K562 (cell line): ENCODE measurements at regions not wholly inside any gene's neighbourhood (a gene's known extent, or its start where the extent isn't known, plus 50 kb on each side); places are given as distances from the start of the nearest gene placed in this dataset.

ENCODE experiments used
- ATAC-seq: fragments of 200-7000 bp; cut with Tn5 transposase; 3 replicates; pipeline ENCODE4 v1.9.1; 2020; ENCODE audit warnings: moderate library complexity
- BruUV-seq: library from RNA; stranded (reverse); fragments of 400-500 nt; replicated peaks from 2 replicates; lab custom pipeline; 2021; lab: Mats Ljungman, UMichigan
- CTCF ChIA-PET: fragments of 300-600 bp; formaldehyde crosslinking; extraction: SDS; loops from one replicate; lab custom pipeline; 2021; ENCODE audit warnings: low intra/inter-chr PET ratio; lab: Yijun Ruan, JAX
- POLR2A ChIA-PET: fragments of 300-600, 350-650 bp; sonication (Branson Sonifier 250); formaldehyde crosslinking; extraction: SDS; loops from one replicate; lab custom pipeline; 2021; ENCODE audit warnings: antibody characterized with exemption, inconsistent platforms; lab: Yijun Ruan, JAX
- DNase-seq, 4 experiments: peaks; one replicate each; pipeline versions ENCODE4 v3.0.0 to v3.0.0-alpha.2; 2011 to 2018; ENCODE audit warnings: low spot score in 3 of 4, mixed read lengths in 3 of 4; ENCODE audit errors: extremely low read depth in 1 of 4
- FAIRE-seq: peaks from 2 replicates; lab custom pipeline; 2011; peaks lifted over from hg19 to GRCh38; lab: Jason Lieb, UNC
- H2AFZ ChIP-seq: 2 replicates; pipeline ENCODE4 v1.6.0; 2011; ENCODE audit warnings: low read depth, low read length, control low read depth, inconsistent platforms
- H3K27ac ChIP-seq: fragments of 200-600 bp; 3 replicates; pipeline ENCODE4 v1.8.0; 2011; ENCODE audit warnings: low read depth, mild to moderate bottlenecking, control low read depth, inconsistent platforms, low read length, moderate library complexity, mixed read lengths; ENCODE audit errors: extremely low read depth
- H3K27me3 ChIP-seq, 2 experiments: fragments of 300-600 bp in 1 of 2; 2 replicates in 1 of 2; 3 replicates in 1 of 2; pipeline versions ENCODE4 v1.6.0 to v1.8.0; 2011; ENCODE audit warnings: inconsistent platforms in 2 of 2, low read length in 2 of 2, mild to moderate bottlenecking in 1 of 2, mixed read lengths in 1 of 2, moderate library complexity in 1 of 2; ENCODE audit not compliant: control insufficient read depth in 2 of 2, insufficient read depth in 2 of 2
- H3K36me3 ChIP-seq: fragments of 300-600 bp; 3 replicates; pipeline ENCODE4 v1.8.0; 2011; ENCODE audit warnings: mild to moderate bottlenecking, low read length, inconsistent platforms; ENCODE audit not compliant: control insufficient read depth, insufficient read depth
- H3K4me1 ChIP-seq, 2 experiments: fragments of 200-600 bp in 1 of 2; replicated peaks in 1 of 2; 2 replicates in 1 of 2; 3 replicates in 1 of 2; pipeline versions ENCODE4 v1.5.1 to v1.8.0; 2011; ENCODE audit warnings: inconsistent platforms in 2 of 2, low read length in 2 of 2, mild to moderate bottlenecking in 1 of 2, mixed read lengths in 1 of 2, moderate library complexity in 1 of 2; ENCODE audit not compliant: control insufficient read depth in 2 of 2, insufficient read depth in 2 of 2
- H3K4me2 ChIP-seq: 2 replicates; pipeline ENCODE4 v1.6.1; 2011; ENCODE audit warnings: low read length, control low read depth, inconsistent platforms, mixed read lengths; ENCODE audit not compliant: insufficient read depth
- H3K4me3 ChIP-seq: fragments of 200-600 bp; sonication (generic), shearing (Covaris generic); 2 replicates; pipeline ENCODE4 v1.5.1; 2016; ENCODE audit warnings: control low read depth, inconsistent platforms
- H3K79me2 ChIP-seq: fragments of 200-600 bp; 3 replicates; pipeline ENCODE4 v1.8.0; 2011; ENCODE audit warnings: low read length, inconsistent platforms; ENCODE audit not compliant: control insufficient read depth, insufficient read depth
- H3K9ac ChIP-seq, 2 experiments: 2 replicates each; pipeline versions ENCODE4 v1.6.0 to v1.6.1; 2011; ENCODE audit warnings: low read depth in 2 of 2, low read length in 2 of 2, control low read depth in 1 of 2, inconsistent platforms in 1 of 2, mild to moderate bottlenecking in 1 of 2, mixed read lengths in 1 of 2; ENCODE audit not compliant: insufficient read depth in 1 of 2
- H3K9me1 ChIP-seq: one replicate; pipeline ENCODE4 v1.6.0; 2011; ENCODE audit warnings: inconsistent platforms, mild to moderate bottlenecking, low read length, moderate library complexity; ENCODE audit not compliant: control insufficient read depth, insufficient read depth
- H3K9me3 ChIP-seq: replicated peaks from 2 replicates; pipeline ENCODE4 v1.5.1; 2011; ENCODE audit warnings: low read depth, low read length, inconsistent platforms; ENCODE audit not compliant: control insufficient read depth, insufficient read depth
- H4K20me1 ChIP-seq: replicated peaks from 2 replicates; pipeline ENCODE4 v1.6.1; 2011; ENCODE audit warnings: low read length, inconsistent platforms, mixed read lengths; ENCODE audit not compliant: control insufficient read depth, insufficient read depth
- CHD2 ChIP-seq: IDR thresholded peaks from 2 replicates; pipeline ENCODE4 v1.6.1; 2011; ENCODE audit warnings: low read depth, low read length
- ETV1 ChIP-seq: fragments of 450-650 bp; conservative IDR thresholded peaks from 2 replicates; pipeline ENCODE4 v1.6.1; 2016; ENCODE audit warnings: missing genetic modification characterization, control low read depth, low read depth, missing compliant biosample characterization
- FOXO4 ChIP-seq: fragments of 450-650 bp; formaldehyde crosslinking; IDR thresholded peaks from 2 replicates; pipeline ENCODE4 v1.4.0; 2020; ENCODE audit warnings: mild to moderate bottlenecking, moderate library complexity
- KAT7 ChIP-seq: sonication (generic); formaldehyde crosslinking; IDR thresholded peaks from 2 replicates; pipeline ENCODE4 v1.8.0; 2022; ENCODE audit warnings: missing genetic modification reagents, mild to moderate bottlenecking, borderline replicate concordance
- MAFK ChIP-seq: IDR thresholded peaks from 2 replicates; pipeline ENCODE4 v1.6.1; 2011; ENCODE audit warnings: low read length, improper control_type of control experiment
- MYC ChIP-seq, 2 experiments: fragments of 250-450 bp in 1 of 2; sonication (Bioruptor Pico) in 1 of 2; IDR thresholded peaks; 2 replicates each; pipeline versions ENCODE4 v1.5.1 to v1.6.1; 2012 to 2021; ENCODE audit warnings: low read depth in 2 of 2, borderline replicate concordance in 1 of 2, improper control_type of control experiment in 1 of 2, low read length in 1 of 2, mild to moderate bottlenecking in 1 of 2, moderate library complexity in 1 of 2
- NCOA2 ChIP-seq, 2 experiments: fragments of 450-650 bp; IDR thresholded peaks; 2 replicates each; pipeline ENCODE4 v1.6.1; 2018; ENCODE audit warnings: mild to moderate bottlenecking in 2 of 2, moderate library complexity in 1 of 2; ENCODE audit not compliant: partially characterized antibody in 2 of 2
- NFIC ChIP-seq: fragments of 450-650 bp; IDR thresholded peaks from 2 replicates; pipeline ENCODE4 v1.6.1; 2017; ENCODE audit warnings: mild to moderate bottlenecking, inconsistent platforms
- SRSF1 ChIP-seq: fragments of 200-400 bp; formaldehyde crosslinking; IDR thresholded peaks from 2 replicates; pipeline ENCODE4 v1.6.1; 2017; ENCODE audit warnings: mild to moderate bottlenecking, low read depth, low read length, moderate library complexity
- ZBTB34 ChIP-seq: fragments of 250-450 bp; sonication (Bioruptor Pico); IDR thresholded peaks from 2 replicates; pipeline ENCODE4 v1.8.0; 2021; ENCODE audit warnings: mild to moderate bottlenecking, moderate library complexity
- ZKSCAN1 ChIP-seq: fragments of 150-350 bp; IDR thresholded peaks from 2 replicates; pipeline ENCODE4 v1.6.1; 2016; ENCODE audit warnings: low read depth, low read length
- ZNF57 ChIP-seq: fragments of 450-650 bp; formaldehyde crosslinking; IDR thresholded peaks from 2 replicates; pipeline ENCODE4 v1.4.0; 2020; ENCODE audit warnings: mild to moderate bottlenecking, moderate library complexity
- ZNF766 ChIP-seq: fragments of 200-800 bp; sonication (Bioruptor generic); conservative IDR thresholded peaks from 2 replicates; pipeline ENCODE4 v1.6.1; 2016; ENCODE audit warnings: missing genetic modification characterization, missing compliant biosample characterization
- WGBS: fragments of 100-300 bp; shearing (Covaris generic); methylation state at CpG from one replicate; pipeline ENCODE4 v1.1.6; 2016; ENCODE audit warnings: low coverage, mixed read lengths; ENCODE audit not compliant: insufficient coverage; ENCODE audit errors: missing lambda C conversion rate; 5-methylcytosine and 5-hydroxymethylcytosine counted together
- in situ Hi-C: fragments of 300-500 bp; cut with MboI; formaldehyde crosslinking; loops from 4 replicates; pipeline ENCODE4 v1.15.0; 2018; ENCODE audit warnings: inconsistent platforms, mixed read lengths
- intact Hi-C: fragments of 100-400 bp; cut with micrococcal nuclease; formaldehyde crosslinking; loops from 2 replicates; pipeline ENCODE4 v1.14.2; 2022

GRCh38 chr1:189811960-189812359 lies 665.7 kb downstream of the BRINP3 start:
- Histone ChIP-seq H3K27me3 (no peaks in the 10 kb centered on the region), H3K9me1 (no peaks in the 10 kb centered on the region), H3K4me2 (no peak overlapping the region), H3K4me3 (no peak overlapping the region), H3K9ac (no peak overlapping the region), H3K79me2 (no peaks in the 10 kb centered on the region), H4K20me1 (no peaks in the 10 kb centered on the region), H3K36me3 (no peaks in the 10 kb centered on the region), H3K9me3 (no peaks in the 10 kb centered on the region), H3K4me1 (no peaks in the 10 kb centered on the region), H3K27ac (no peak overlapping the region), H2AFZ (no peak overlapping the region)
- 0% methylated on average over 2 of the region's 2 CpGs for WGBS
- POLR2A ChIA-PET = interaction anchor here (0.6 kb wide), 1 partner anchor 138 kb away, joined by 3 read pairs; no protein-coding TSS in a partner anchor
- no TSS peak for BruUV-seq
- intact Hi-C loops (no loop called here), in situ Hi-C loops (no loop called here)
- DNase-seq = no peak
- FAIRE-seq = no peak
- CTCF ChIA-PET = no interaction called here
- no peak for TF ChIP-seq MAFK
- no peak for TF ChIP-seq ETV1 (tag)
- TF ChIP-seq KAT7 = no peak
- TF ChIP-seq ZNF57 (CRISPR knock-in tag) = no peak
- TF ChIP-seq NCOA2 (IDR thresholded peaks at IDR 0.05; ENCODE audit: partially characterized antibody in 2 of 2) = no peak
- TF ChIP-seq NFIC = no peak
- no peak for TF ChIP-seq MYC (IDR thresholded peaks at IDR 0.05; ENCODE audit: low read depth, low read length)
- no peak for TF ChIP-seq MYC (CRISPR knock-in tag; IDR thresholded peaks at IDR 0.05; ENCODE audit: borderline replicate concordance, low read depth)
- TF ChIP-seq FOXO4 (CRISPR knock-in tag) = no peak
- no peak for TF ChIP-seq CHD2
- TF ChIP-seq SRSF1 = no peak
- no peak for TF ChIP-seq ZBTB34 (CRISPR knock-in tag)
- no peak for TF ChIP-seq ZNF766 (CRISPR knock-in tag)
- no peak for TF ChIP-seq ZKSCAN1
- ATAC-seq = no peak
